ENCODE measurements at regions not wholly inside any gene's neighbourhood (a gene's known extent, or its start where the extent isn't known, plus 50 kb on each side); places are given as distances from the start of the nearest gene placed in this dataset.
A peak's percentile ranks its signal among the peaks of the same experiment; 100 is the strongest.

- no peak for DNase-seq
These were observed 217.1 kb downstream of the HTR7 start for GRCh38 chr10:90640756-90641155.

DNA sequence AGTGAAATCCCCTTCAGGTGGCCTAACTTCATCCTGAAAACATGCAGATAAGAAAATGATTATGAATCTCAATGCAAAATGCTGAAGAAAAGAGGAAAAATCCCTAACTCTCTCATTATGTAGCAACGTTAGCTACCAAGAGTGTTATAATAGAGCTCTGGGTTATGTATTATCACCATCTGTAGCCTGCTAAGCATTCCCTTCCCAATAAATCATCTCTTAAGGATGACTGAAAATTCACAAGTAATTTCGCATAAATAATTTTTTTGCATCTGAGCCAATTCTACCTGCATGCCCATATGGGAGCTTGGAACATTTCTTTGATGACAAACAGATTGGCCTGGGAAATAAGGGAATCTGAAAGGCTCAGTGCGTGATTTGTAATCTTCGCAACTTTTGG, 216.1 kb downstream of the HTR7 start:
- DNase-seq: no peak

DNA sequence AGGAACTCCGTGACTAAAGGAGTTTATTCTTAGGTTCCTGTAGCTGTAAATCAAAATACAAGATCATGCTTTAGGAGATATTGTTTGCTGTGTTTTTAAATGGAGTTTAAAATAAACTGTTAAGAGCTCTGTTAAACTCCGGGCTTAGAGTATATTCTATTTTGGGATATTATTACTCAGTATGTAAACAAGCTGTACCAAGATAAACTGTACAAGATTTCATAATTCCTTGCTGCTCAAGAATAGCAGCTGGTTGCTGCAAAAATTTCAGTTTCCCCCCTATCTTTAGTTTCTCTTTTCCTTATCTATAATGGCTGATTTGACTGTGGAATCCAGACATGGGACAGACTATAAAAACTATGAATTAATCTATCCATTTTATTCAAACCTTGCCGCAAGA, 215.7 kb downstream of the HTR7 start:
- DNase-seq: no peak

- DNase-seq: no peak
These were observed 215.2 kb downstream of the HTR7 start for GRCh38 chr10:90642650-90643049.

DNA sequence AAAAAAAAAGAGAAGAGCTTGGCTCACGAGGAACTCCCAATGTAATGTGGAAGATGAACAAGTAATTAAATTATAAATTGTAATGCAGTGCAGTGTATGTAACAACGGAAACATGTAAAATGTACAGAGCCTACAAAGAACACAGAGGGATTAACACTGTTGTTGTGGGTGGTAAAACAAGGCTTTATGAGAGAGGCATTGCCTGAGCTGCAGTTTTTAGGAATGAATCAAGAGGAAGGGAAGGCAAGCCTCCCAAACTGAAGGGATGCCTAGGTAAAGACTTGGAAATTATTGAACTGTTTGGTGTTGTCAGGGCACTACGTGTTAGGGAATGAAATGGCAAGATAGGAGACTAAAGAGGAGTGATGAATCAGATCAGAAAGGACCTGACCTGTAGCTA, 213.7 kb downstream of the HTR7 start:
- DNase-seq: no peak

- DNase-seq: no peak
These were observed 207.0 kb downstream of the HTR7 start for GRCh38 chr10:90650858-90651257.

- peak in 1 of 2 experiments; percentile 16 for DNase-seq
These were observed 205.3 kb downstream of the HTR7 start for GRCh38 chr10:90652519-90652918.

GRCh38 chr10:90658791-90659190, 199.0 kb downstream of the HTR7 start:
- DNase-seq: no peak

DNA sequence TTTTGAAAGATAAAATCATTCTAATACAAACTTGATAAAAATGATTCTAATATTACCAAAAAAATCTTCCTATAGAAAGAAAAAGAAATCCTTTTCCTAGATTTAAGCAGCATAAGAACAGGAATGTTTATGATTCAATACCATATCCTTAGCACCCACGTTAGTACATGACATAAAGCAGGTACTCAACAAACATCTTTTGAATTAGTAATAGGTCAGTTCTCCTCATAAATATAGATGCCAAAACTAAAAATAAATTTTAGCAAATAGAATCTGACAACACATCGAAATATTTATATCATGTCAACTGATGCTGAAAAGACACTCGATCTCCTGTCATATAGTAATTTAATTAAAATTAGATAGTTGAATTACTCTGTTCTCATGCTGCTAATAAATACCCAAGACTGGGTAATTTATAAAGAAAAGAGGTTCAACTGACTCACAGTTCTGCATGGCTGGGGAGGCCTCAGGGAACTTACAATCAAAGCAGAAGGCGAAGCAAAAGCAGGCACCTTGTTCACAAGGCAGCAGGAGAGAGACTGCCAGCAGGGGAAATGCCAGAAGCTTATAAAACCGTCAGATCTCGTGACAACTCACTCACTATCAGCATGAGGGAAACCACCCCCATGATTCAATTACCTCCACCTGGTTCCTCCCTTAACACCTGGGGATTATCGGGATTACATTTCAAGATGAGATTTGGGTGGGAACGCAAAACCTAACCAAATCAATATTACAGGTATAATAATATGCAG, 191.8 kb downstream of the HTR7 start:
- DNase-seq: no peak

- DNase-seq: no peak
These were observed 183.4 kb downstream of the HTR7 start for GRCh38 chr10:90674461-90674860.

DNA sequence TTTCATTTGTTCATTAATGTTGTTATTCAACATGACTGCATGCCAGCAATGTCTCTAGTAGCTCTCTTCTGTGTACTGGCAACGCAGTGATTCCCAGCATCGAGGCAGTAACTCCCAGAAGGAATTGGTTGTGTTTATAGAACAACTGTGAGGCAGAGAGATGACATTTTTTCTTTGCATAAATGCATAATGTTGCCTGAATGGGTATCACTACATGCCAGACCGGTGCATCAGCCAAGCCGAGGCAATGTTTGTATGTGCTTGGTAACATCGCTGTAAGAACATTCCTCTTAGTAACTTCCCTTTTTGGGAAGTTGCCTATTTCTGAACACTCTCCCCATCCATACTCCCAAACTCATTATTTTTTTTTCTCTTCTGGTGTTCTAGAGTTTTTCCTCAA, 182.9 kb downstream of the HTR7 start:
- peak in 1 of 2 experiments; percentile 37 for DNase-seq

- DNase-seq: no peak
These were observed 182.2 kb downstream of the HTR7 start for GRCh38 chr10:90675621-90676020.
